ENCODE measurements at regions not wholly inside any gene's neighbourhood (a gene's known extent, or its start where the extent isn't known, plus 50 kb on each side); places are given as distances from the start of the nearest gene placed in this dataset.
"Not testable (repeated sequence)": the region's sequence is repeated elsewhere in the genome, so short reads cannot be mapped to it uniquely, and the experiment has no call there.

DNA sequence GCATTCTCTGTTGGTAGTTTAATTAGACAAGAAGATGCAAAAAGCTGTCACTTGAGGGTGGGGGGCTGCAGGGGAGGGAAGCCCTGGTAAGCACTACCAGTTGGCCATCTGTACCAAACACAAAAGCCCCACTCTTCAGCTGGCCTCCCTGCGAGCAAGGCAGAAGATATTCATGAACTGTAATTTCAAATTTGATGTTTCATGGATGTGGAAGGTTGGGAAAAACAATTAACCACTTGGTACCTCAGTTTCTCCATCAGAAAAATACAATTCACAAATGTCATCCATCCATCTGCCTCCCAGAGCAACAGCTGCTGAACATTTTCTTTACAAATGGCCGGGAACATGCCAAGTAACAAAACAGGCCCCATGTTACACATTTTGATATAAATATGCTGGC is 265.3 kb downstream of the HNRNPD start:
- no peak for ATAC-seq (replicated peaks)
- no peaks in the 10 kb centered on the region for H3K9me3 Mint-ChIP-seq
- no peaks in the 10 kb centered on the region for H3K36me3 Mint-ChIP-seq (ENCODE audit: low read depth)
- H3K27ac Mint-ChIP-seq: no peak overlapping the region
- no peaks in the 10 kb centered on the region for H3K4me1 Mint-ChIP-seq
- no peak overlapping the region for H3K4me3 Mint-ChIP-seq
- H3K27me3 Mint-ChIP-seq: peaks cover 8% of the 10 kb centered on the region

DNA sequence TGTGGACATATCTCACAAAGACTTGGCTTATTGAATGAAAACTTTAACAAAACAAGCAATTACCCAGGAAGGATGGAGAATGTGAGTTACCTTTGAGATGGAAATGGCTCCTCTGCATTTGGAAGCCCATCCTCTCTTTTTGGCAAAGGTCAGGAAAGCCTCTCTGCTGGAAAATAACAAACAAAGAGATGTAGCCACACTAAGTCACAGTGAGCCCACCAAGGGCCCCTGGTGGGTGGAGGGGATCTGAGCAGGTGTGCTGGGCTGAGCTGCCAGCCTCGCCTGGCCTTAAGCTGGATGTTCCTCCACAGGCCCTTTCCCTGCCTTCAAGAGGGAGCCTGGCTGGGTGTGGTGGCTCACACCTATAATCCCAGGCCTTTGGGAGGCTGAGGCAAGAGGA is 269.2 kb downstream of the HNRNPD start:
- Mint-ChIP-seq H3K36me3 (ENCODE audit: low read depth) (no peaks in the 10 kb centered on the region), H3K27me3 (peaks cover 6% of the 10 kb centered on the region), H3K4me1 (no peaks in the 10 kb centered on the region), H3K9me3 (no peaks in the 10 kb centered on the region), H3K4me3 (no peak overlapping the region), H3K27ac (no peak overlapping the region)
- ATAC-seq (replicated peaks): no peak

DNA sequence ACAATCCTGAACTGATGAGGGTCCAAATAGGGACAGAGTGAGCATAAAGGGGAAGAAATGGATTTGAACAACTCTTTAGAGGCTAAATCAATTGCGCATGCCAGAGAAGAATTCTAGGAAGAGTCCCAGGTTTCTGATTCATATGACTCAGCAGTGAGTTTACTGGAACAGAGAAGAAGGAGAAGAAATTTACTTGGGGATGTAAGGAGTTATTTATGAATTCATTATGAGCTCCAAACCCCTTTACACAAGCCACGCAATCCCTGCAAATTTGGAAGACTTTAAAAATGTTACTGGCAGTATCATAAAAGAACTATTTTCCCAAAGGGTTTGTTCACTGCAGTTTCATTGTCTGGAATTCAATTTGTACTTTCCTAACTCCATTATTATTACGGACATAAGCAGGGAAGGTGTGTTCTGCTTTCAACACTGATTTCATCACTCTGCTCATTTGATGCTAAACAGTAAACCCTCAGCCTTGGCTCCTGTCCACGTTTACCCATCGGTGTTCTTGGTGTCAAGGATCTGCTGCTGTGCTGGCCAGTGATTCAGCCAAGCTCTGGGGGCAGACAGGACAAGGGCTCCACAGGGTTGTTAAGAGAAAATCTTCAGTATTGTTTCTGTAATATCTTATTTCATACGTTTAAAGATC is 273.7 kb downstream of the HNRNPD start:
- Mint-ChIP-seq H3K9me3 (no peaks in the 10 kb centered on the region), H3K4me1 (no peaks in the 10 kb centered on the region), H3K27ac (no peak overlapping the region), H3K27me3 (peaks cover 7% of the 10 kb centered on the region), H3K36me3 (ENCODE audit: low read depth) (no peaks in the 10 kb centered on the region), H3K4me3 (no peak overlapping the region)
- no peak for ATAC-seq (replicated peaks)

DNA sequence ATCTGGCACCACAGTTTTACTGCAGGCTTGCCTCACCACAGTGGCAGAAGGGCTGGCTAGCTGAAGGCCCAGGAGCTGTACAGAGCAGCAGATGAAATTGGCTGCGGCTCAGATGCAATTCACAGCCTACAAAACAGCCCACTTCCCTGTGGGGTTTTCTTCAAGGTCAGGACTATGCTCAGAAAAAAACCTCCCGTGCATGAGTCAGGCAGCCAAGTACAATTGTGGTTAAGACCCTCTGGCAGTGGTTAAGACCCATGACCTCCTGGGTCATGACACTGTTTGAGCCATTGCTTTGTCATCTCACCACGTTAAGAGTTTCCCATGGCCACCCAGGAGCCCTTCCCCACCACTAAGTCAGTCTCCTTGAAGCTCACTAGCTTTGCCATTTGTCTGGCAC is 276.3 kb downstream of the HNRNPD start:
- Mint-ChIP-seq H3K36me3 (ENCODE audit: low read depth) (no peaks in the 10 kb centered on the region), H3K27me3 (peaks cover 8% of the 10 kb centered on the region), H3K27ac (no peak overlapping the region), H3K9me3 (no peaks in the 10 kb centered on the region), H3K4me3 (no peak overlapping the region), H3K4me1 (no peaks in the 10 kb centered on the region)
- no peak for ATAC-seq (replicated peaks)

DNA sequence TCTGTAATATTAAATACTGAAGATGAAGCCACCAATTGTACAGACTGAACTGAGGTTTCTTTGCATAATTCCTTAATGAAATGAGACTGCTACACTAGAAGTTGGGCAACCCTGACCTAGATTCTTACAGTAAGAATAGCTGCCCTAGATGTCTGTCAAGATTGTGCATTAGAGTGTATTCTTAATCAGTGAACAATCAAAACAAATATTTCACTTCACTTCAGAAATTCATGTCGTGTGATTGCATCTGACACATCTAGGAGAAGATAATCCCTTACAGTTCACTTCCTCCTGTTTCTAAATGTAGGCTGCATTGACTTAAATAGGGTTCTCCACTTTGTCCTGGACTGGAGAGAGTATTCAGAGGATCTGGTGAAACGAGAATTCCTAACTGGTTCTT is 283.1 kb downstream of the HNRNPD start:
- peaks cover 8% of the 10 kb centered on the region for H3K27me3 Mint-ChIP-seq

DNA sequence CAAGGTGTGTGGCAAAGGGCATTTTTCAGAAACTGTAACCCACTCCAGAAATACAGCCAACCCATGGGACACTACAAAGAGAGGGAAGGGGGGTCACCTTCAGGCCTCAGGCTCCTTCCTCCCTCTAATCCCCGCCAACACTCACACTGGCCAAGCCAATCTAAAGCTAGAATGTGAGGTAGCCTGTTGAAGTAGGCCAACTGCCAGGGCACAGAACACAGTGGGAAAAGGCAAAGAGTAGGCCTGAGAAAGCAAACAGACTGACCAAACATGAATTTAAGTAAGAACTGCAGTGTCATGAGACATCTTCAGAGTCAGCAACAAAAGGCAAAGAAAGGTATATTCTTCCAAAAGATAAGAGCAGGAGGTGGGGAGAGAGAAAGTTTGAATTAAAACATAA is 289.0 kb downstream of the HNRNPD start:
- H3K9me3 Mint-ChIP-seq: no peaks in the 10 kb centered on the region
- H3K36me3 Mint-ChIP-seq (ENCODE audit: low read depth): no peaks in the 10 kb centered on the region
- H3K27ac Mint-ChIP-seq: no peak overlapping the region
- no peak overlapping the region for H3K4me3 Mint-ChIP-seq
- no peaks in the 10 kb centered on the region for H3K4me1 Mint-ChIP-seq
- ATAC-seq (replicated peaks): no peak
- peaks cover 7% of the 10 kb centered on the region for H3K27me3 Mint-ChIP-seq

More for the DNA sequence above, 283.1 kb downstream of the HNRNPD start:
- ATAC-seq (replicated peaks): no peak
- no peaks in the 10 kb centered on the region for H3K36me3 Mint-ChIP-seq (ENCODE audit: low read depth)
- H3K4me1 Mint-ChIP-seq: no peaks in the 10 kb centered on the region
- no peak overlapping the region for H3K27ac Mint-ChIP-seq
- no peak overlapping the region for H3K4me3 Mint-ChIP-seq
- H3K9me3 Mint-ChIP-seq: no peaks in the 10 kb centered on the region

DNA sequence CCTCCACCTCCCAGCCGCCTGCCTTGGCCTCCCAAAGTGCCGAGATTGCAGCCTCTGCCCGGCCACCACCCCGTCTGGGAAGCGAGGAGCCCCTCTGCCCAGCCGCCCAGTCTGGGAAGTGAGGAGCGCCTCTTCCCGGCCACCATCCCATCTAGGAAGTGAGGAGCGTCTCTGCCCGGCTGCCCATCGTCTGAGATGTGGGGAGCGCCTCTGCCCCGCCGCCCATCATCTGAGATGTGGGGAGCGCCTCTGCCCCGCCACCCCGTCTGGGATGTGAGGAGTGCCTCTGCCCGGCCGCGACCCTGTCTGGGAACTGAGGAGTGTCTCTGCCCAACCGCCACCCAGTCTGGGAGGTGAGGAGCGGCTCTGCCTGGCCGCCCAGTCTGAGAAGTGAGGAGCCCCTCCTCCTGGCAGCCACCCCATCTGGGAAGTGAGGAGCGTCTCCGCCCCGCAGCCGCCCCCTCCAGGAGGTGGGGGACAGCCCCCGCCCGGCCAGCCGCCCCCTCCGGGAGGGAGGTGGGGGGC is 296.3 kb downstream of the HNRNPD start:
- H3K4me3 Mint-ChIP-seq; H3K27ac Mint-ChIP-seq; H3K4me1 Mint-ChIP-seq; H3K9me3 Mint-ChIP-seq; H3K36me3 Mint-ChIP-seq (ENCODE audit: low read depth); ATAC-seq (replicated peaks): not testable (repeated sequence)
- H3K27me3 Mint-ChIP-seq: peaks cover 11% of the 10 kb centered on the region

DNA sequence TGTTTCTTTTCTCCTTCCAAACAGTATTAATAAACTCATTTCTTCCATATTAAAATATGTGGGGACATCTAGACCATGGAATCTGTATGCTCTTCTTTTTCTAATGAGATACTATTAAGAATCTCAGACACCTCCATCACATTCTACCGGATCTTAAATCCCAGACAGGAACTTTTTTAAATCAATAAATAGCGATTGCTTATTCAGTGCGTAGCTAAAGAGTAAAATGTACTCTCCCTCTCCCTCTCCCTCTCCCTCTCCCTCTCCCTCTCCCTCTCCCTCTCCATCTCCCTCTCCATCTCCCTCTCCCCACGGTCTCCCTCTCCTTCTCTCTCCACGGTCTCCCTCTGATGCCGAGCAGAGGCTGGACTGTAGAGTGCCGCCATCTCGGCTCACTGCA is 297.0 kb downstream of the HNRNPD start:
- Mint-ChIP-seq H3K4me1 (no peaks in the 10 kb centered on the region), H3K9me3 (no peaks in the 10 kb centered on the region), H3K36me3 (ENCODE audit: low read depth) (no peaks in the 10 kb centered on the region), H3K4me3 (no peak overlapping the region), H3K27ac (no peak overlapping the region), H3K27me3 (peaks cover 11% of the 10 kb centered on the region)
- no peak for ATAC-seq (replicated peaks)

DNA sequence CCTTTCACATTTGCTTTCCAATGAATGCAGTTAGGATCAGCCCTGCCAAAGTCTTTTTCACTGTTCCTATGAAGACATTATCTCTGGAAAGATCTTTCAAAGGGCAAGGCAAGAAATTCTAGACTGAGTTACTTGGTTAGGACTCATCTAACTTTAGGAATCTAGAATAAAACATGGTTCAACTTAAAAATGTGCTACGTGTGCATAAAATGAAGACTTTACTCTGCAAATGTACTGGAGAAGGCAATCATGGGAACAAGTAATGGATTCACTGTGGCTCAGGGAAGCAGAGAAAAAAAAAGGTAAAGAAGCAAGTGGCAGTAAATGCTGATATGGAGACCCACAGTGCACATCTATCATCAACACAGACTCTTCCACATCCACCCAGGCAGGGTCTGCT is 297.4 kb downstream of the HNRNPD start:
- no peaks in the 10 kb centered on the region for H3K4me1 Mint-ChIP-seq
- H3K27me3 Mint-ChIP-seq: peaks cover 9% of the 10 kb centered on the region
- ATAC-seq (replicated peaks): no peak
- no peaks in the 10 kb centered on the region for H3K36me3 Mint-ChIP-seq (ENCODE audit: low read depth)
- H3K4me3 Mint-ChIP-seq: no peak overlapping the region
- no peak overlapping the region for H3K27ac Mint-ChIP-seq
- no peaks in the 10 kb centered on the region for H3K9me3 Mint-ChIP-seq

DNA sequence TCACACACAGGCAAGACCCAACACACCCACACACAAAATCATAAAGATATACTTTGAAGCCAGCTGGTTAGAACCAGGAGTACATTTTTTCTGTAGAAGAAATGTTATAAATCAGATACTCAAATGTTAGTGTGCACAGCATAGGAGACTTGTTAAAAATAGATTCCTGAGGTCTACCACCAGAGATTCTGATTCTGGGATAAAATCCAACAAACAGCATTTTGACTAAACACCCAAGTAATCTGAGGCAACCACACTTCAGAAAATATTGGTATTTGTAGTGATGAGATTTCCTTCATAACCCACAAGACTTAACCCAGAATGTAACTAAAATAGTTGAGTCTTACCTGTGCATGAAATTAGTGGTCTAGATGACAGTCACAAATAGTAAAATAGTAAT is 301.8 kb downstream of the HNRNPD start:
- Mint-ChIP-seq H3K27me3 (peaks cover 11% of the 10 kb centered on the region), H3K36me3 (ENCODE audit: low read depth) (no peaks in the 10 kb centered on the region), H3K27ac (no peak overlapping the region), H3K4me3 (no peak overlapping the region), H3K4me1 (no peaks in the 10 kb centered on the region), H3K9me3 (no peaks in the 10 kb centered on the region)
- no peak for ATAC-seq (replicated peaks)

DNA sequence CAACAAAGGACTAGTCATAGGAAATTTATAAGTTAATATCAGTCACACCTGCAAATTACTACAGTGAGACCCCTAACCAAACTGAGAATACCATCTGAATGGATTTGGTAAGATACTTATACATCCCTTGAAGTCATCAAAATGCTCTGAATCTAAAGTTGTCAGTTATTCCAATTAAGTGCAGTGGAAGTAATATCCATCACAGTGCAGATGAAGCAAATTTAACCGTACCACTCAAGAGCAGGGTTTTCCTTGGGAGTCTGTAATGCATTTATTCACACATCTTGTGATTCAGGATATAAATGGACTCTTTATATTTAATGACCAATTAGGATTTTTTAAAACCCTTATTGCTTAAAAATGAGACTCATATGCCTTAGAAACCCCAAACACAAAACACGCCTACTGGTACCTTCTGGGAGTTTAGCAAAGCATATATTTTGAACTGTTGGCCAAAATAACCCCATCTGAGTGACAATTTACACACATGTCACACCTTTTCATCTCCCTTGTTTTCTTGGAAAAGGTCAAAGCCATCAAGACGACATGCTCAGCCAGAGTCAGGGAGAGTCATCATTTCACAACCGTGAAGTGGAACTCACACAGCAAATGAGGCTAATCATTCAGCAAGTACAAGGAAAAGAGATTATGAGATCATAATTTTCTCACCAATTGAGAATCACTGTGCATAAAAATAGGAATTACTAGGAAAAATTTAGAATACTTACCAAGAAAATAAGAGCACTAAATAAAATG is 303.7 kb downstream of the HNRNPD start:
- Mint-ChIP-seq H3K9me3 (no peaks in the 10 kb centered on the region), H3K36me3 (ENCODE audit: low read depth) (no peaks in the 10 kb centered on the region), H3K27ac (no peak overlapping the region), H3K4me1 (no peaks in the 10 kb centered on the region), H3K27me3 (peaks cover 5% of the 10 kb centered on the region), H3K4me3 (no peak overlapping the region)
- ATAC-seq (replicated peaks): no peak

DNA sequence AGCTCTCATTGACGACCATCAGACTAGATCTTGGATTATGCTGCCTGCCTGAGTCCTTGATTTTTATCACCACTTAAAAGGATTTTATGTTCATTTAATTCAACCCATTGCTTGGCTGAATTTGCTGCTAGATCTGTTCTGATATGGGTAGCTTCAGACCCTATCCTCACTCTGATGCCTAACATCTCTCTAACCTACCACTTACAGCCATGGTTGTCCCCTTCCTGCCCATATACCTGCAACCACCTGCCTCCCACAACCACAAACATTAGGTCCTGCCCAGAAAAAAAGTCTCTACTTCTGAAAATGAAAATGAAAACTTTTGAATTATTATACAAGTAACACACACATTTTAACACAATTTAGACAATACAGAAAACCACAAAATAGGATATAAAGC is 310.8 kb downstream of the HNRNPD start:
- ATAC-seq (replicated peaks): no peak
- Mint-ChIP-seq H3K27ac (no peak overlapping the region), H3K36me3 (ENCODE audit: low read depth) (no peaks in the 10 kb centered on the region), H3K9me3 (no peaks in the 10 kb centered on the region), H3K4me3 (no peak overlapping the region), H3K4me1 (no peaks in the 10 kb centered on the region), H3K27me3 (peaks cover 7% of the 10 kb centered on the region)

DNA sequence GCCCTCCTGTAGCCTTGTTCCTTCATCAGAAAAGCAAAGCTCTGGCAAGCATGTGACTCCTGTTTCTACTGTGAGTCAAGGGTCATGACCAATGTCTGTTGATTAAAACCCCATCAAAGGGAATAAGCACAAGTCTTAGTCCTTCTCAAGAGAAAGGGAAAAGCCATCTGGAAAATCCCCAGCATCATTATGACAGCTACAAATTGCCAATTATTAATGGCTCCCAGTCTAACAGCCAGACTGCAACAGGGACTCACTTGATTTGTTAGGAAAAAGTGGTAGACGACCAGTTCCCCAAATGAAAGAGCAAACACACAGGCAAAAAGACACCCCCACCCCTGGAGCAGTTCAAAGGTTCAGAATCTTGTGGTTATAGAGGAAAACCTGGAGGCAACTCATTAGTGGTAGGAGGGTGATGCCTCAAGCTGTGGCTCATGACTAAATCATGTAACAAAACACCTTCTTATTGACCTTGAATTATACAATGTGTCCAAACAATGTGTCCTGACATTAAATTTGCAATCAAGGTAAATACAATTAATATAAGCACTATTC is 315.7 kb downstream of the HNRNPD start:
- no peak overlapping the region for H3K27ac Mint-ChIP-seq
- H3K9me3 Mint-ChIP-seq: peaks cover 6% of the 10 kb centered on the region
- H3K27me3 Mint-ChIP-seq: peaks cover 17% of the 10 kb centered on the region
- no peak for ATAC-seq (replicated peaks)
- H3K4me1 Mint-ChIP-seq: no peaks in the 10 kb centered on the region
- H3K4me3 Mint-ChIP-seq: no peak overlapping the region
- H3K36me3 Mint-ChIP-seq (ENCODE audit: low read depth): no peaks in the 10 kb centered on the region

DNA sequence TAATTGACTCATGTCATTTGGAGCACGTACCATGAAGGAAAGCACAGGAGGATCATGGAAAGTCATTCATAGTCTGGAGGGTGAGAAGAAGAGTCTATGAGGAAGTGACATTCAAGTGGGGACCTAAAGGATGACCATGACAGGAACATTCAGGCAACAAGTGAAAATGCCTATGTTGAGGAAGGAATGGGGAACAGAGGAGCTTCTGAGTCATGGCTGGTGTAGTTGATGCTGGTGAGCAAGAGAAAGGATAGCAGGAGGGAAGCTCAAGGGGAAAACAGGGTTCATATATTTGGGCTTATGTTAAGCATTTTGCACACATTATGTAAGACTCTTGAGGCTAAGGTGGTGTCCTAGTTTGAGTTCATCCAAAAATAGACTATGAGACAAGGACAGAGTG is 318.6 kb downstream of the HNRNPD start:
- Mint-ChIP-seq H3K27ac (no peak overlapping the region), H3K4me1 (no peaks in the 10 kb centered on the region), H3K27me3 (peaks cover 27% of the 10 kb centered on the region), H3K36me3 (ENCODE audit: low read depth) (no peaks in the 10 kb centered on the region), H3K9me3 (peaks cover 6% of the 10 kb centered on the region), H3K4me3 (no peak overlapping the region)
- ATAC-seq (replicated peaks): no peak

DNA sequence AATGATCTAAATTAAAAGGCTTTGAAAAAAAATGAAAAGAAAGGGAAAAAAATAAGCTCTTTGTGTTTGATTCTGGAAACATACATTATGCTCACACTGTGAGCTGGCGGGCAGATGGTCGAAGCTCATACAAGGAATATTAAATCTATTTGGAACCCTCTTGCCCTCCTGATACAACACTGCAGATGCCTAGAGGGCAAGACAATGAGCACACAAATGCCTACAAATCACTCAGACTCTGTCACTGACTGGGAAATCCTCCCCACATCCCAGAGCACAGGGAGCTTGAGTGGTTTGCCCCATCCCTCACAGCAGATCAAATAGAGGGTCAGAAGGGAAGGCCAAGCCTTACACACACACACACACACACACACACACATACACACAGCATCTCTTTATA is 320.4 kb downstream of the HNRNPD start:
- no peaks in the 10 kb centered on the region for H3K4me1 Mint-ChIP-seq
- peaks cover 28% of the 10 kb centered on the region for H3K27me3 Mint-ChIP-seq
- peaks cover 6% of the 10 kb centered on the region for H3K9me3 Mint-ChIP-seq
- no peak for ATAC-seq (replicated peaks)
- no peaks in the 10 kb centered on the region for H3K36me3 Mint-ChIP-seq (ENCODE audit: low read depth)
- H3K4me3 Mint-ChIP-seq: no peak overlapping the region
- H3K27ac Mint-ChIP-seq: no peak overlapping the region

All from activated T-helper 17 cell treated with anti-CD3 and anti-CD28 coated beads, Interleukin-2, amount 50 U/mL, for 72 hours (primary cell).